ENCODE measurements at regions not wholly inside any gene's neighbourhood (a gene's known extent, or its start where the extent isn't known, plus 50 kb on each side); places are given as distances from the start of the nearest gene placed in this dataset.
"Not testable (repeated sequence)": the region's sequence is repeated elsewhere in the genome, so short reads cannot be mapped to it uniquely, and the experiment has no call there.

DNA sequence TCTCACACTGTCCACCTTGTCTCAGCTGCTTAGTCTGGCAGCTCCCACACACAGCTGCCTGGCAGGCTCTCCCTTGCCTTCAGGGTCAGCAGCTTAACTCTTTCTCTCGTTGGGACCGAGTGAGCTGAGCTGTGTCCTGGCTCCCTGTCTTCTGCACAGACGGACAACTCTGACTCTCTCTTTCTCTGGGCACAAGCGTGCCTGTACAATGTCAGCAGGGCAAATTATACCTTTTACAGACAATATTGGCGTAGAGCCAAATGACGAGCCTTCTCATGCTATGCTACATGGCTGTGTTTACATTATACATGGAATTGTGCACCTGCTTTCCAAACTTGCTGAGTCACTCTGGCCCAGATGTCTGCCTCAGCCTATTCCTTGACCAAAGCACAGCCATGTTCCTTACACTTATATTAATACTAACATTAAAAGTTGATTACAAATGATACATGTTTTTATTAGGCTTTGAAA lies 188.6 kb downstream of the CYLC2 start:
- WGBS, 2 donors, result 22 to 39% methylated on average over 6 of the region's 6 CpGs
- H3K4me3 ChIP-seq (ENCODE audit: low read depth, poor library complexity, severe bottlenecking), result no peak overlapping the region
- TF ChIP-seq, protein P1, sequence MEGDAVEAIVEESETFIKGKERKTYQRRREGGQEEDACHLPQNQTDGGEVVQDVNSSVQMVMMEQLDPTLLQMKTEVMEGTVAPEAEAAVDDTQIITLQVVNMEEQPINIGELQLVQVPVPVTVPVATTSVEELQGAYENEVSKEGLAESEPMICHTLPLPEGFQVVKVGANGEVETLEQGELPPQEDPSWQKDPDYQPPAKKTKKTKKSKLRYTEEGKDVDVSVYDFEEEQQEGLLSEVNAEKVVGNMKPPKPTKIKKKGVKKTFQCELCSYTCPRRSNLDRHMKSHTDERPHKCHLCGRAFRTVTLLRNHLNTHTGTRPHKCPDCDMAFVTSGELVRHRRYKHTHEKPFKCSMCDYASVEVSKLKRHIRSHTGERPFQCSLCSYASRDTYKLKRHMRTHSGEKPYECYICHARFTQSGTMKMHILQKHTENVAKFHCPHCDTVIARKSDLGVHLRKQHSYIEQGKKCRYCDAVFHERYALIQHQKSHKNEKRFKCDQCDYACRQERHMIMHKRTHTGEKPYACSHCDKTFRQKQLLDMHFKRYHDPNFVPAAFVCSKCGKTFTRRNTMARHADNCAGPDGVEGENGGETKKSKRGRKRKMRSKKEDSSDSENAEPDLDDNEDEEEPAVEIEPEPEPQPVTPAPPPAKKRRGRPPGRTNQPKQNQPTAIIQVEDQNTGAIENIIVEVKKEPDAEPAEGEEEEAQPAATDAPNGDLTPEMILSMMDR (IDR thresholded peaks at IDR 0.05), result no peak
- TF ChIP-seq POLR2A (IDR thresholded peaks at IDR 0.05), result no peak
- intact Hi-C loops (cut with DNase I; ENCODE audit: low total_unique reads), result no loop called here
- no peak for DNase-seq (ENCODE audit: low spot score in 2 of 2)

DNA sequence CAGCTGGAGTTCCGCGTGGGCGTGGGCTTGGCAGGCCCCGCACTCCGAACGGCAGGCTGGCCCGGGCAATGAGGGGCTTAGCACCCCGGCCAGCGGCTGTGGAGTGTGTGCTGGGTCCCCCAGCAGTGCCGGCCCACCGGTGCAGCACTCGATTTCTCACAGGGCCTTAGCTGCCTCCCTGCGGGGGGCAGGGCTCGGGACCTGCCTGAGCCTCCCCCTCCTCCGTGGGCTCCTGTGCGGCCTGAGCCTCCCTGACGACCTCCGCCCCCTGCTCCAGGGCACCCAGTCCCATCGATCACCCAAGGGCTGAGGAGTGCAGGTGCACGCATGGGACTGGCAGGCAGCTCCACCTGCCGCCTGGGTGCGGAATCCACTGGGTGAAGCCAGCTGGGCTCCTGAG lies 191.8 kb downstream of the CYLC2 start:
- intact Hi-C loops (cut with DNase I; ENCODE audit: low total_unique reads), result no loop called here
- no peak for TF ChIP-seq POLR2A (IDR thresholded peaks at IDR 0.05)
- TF ChIP-seq, protein P1 (IDR thresholded peaks at IDR 0.05), result no peak
- WGBS, 2 donors, result 95 to 98% methylated on average over 16 to 17 of the region's 22 CpGs
- H3K4me3 ChIP-seq (ENCODE audit: low read depth, poor library complexity, severe bottlenecking), result no peak overlapping the region
- no peak for DNase-seq (ENCODE audit: low spot score in 2 of 2)

DNA sequence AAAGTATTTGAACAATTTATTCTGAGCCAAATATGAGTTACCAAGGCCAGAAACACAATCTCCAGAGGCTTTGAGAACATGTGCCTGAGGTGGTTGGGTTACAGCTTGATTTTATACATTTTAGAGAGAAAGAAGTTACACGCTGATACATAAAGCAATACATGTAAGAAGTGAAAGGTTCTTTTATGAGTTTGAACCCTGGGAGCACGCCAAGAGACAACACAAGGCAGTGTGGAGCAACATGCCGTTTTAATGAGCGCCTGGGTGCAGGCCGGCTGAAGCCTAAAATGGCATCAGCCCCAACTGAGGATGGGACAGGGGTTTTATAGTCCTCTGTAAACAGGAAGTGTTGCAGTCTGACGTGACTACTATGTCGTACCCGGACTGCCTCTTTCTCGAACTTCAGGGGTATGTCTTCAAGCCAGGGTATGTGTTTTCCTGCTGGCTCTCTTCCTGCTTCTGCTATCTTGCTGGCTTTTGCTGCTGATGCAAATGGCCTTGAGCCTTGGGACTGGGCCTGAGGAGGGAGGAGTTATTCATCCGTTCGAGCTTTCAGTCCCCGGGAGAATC lies 193.7 kb downstream of the CYLC2 start:
- intact Hi-C loops (cut with DNase I; ENCODE audit: low total_unique reads), result no loop called here
- no peak overlapping the region for H3K4me3 ChIP-seq (ENCODE audit: low read depth, poor library complexity, severe bottlenecking)
- TF ChIP-seq POLR2A (IDR thresholded peaks at IDR 0.05), result no peak
- TF ChIP-seq, protein P1 (IDR thresholded peaks at IDR 0.05), result no peak
- no peak for DNase-seq (ENCODE audit: low spot score in 2 of 2)
- 52 to 64% methylated on average over 12 of the region's 12 CpGs for WGBS, 2 donors

DNA sequence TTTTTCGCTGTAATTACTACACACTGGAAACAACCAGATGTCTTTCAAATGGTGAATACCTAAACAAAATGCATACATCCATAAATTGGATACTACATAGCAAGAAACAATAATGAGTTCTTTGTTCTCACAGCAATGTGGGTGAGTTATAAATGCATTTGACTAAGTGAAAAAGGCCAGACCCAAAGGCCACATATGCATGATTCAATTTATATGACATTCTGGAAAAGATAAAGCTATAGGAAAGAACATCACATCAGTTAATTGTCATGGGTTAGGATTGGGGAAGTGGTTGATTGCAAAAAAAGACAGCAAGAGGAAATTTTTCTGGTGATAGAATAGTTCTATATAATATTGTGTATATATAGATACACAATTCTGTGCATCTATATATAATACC lies 198.9 kb downstream of the CYLC2 start:
- 90 to 92% methylated on average over 1 of the region's 1 CpG for WGBS, 2 donors
- no peak overlapping the region for H3K4me3 ChIP-seq (ENCODE audit: low read depth, poor library complexity, severe bottlenecking)
- TF ChIP-seq POLR2A (IDR thresholded peaks at IDR 0.05), result no peak
- TF ChIP-seq, protein P1 (IDR thresholded peaks at IDR 0.05), result no peak
- DNase-seq (ENCODE audit: low spot score in 2 of 2), result no peak
- intact Hi-C loops (cut with DNase I; ENCODE audit: low total_unique reads), result no loop called here

DNA sequence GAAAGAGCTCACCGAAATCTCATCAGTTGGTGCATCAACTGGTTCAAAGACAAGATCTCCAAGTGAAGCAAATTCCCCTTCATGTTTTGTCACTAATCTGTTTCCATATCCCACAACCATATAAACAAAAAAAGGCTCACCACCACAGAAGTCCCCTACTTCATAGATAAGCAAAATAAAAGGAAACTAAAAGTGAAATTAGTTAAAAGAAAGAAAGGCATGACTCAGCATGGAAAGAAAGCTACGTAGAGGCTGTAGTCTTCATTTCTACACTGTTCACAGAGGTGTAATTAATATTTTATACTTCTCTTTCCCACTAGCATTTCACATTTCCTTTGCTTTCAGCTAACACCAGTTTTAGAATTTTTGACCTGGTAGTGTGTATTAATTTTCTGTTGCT lies 208.0 kb downstream of the CYLC2 start:
- intact Hi-C loops (cut with DNase I; ENCODE audit: low total_unique reads), result no loop called here
- 87 to 93% methylated on average over 2 of the region's 2 CpGs for WGBS, 2 donors
- TF ChIP-seq, protein P1 (IDR thresholded peaks at IDR 0.05), result no peak
- no peak for TF ChIP-seq POLR2A (IDR thresholded peaks at IDR 0.05)
- H3K4me3 ChIP-seq (ENCODE audit: low read depth, poor library complexity, severe bottlenecking), result no peak overlapping the region
- DNase-seq (ENCODE audit: low spot score in 2 of 2), result no peak

DNA sequence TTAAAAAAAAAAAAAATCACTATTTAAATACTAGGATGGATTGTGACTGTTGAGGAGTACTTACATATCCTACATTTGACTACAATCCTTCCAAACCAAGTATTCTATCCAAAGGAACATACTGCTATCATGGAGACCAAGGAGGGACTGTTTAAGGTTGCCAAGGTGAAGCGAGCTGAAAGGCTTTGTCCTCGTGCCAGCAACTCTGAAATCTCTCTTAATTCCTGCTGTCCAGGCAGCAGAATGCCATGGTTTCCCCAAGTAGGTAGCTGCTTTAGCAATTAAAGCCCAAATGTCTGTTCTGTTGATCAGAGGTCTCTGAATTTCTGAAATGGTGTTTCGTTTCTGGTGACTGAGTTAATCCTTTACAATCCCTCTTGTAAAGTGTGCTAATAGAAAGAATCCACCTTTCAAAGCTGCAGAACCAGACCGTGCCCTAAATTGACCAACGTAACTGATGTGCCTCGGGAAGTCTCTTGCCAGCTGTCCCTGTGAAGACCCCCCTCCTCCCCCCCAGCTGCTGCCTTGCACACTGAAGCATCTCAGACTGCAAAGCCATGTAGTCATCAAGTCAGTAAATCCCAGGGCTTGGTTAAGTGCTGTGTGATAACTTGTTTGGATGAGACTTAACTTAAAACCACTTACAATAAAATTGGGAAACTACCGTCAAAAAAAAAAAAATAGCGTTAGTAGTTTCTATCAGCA lies 210.9 kb downstream of the CYLC2 start:
- intact Hi-C loops (cut with DNase I; ENCODE audit: low total_unique reads); DNase-seq (ENCODE audit: low spot score in 2 of 2); H3K4me3 ChIP-seq (ENCODE audit: low read depth, poor library complexity, severe bottlenecking): not testable (repeated sequence)
- 67 to 73% methylated on average over 8 of the region's 8 CpGs for WGBS, 2 donors

Data from lower leg skin (tissue), 4 donors.